ENCODE measurements at regions not wholly inside any gene's neighbourhood (a gene's known extent, or its start where the extent isn't known, plus 50 kb on each side); places are given as distances from the start of the nearest gene placed in this dataset.

GRCh38 chr5:175159956-175160355 lies 284.0 kb downstream of the DRD1 start:
- Histone ChIP-seq H3K4me3 (ENCODE audit: low read depth, low read length) (no peak overlapping the region), H3K36me3 (ENCODE audit: control insufficient read depth, insufficient read depth, low read length) (no peaks in the 10 kb centered on the region), H3K9ac (ENCODE audit: low read depth, low read length) (no peak overlapping the region), H3K4me1 (ENCODE audit: control insufficient read depth, insufficient read depth, low read length) (no peaks in the 10 kb centered on the region), H3K27me3 (ENCODE audit: control insufficient read depth, insufficient read depth, low read length) (no peaks in the 10 kb centered on the region), H3K9me3 (ENCODE audit: control insufficient read depth, insufficient read depth, low read length) (no peaks in the 10 kb centered on the region)

DNA sequence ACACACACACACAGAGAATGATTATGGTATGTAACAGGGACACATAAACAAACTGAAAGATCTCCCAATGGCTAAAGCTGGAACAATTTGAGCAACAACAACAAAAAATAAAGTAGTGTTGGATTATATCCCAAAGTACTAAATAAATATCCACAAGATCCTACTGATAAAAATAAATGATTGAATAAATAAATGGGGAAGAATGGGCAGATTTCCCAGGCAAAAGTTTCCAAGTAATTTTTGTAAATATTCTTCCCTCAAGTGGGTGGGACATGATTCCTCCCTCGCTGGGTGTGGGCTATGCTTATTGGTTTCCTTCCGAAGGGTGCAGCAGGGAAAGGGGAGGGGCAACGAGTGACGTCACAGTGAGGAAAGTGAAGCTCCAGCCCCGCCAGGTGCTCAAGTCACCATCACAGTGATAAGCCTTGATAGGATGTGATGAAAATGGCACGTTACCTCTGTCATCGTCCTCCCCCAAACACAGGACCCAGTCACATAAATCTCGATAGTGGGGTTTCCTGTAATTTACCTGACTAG lies 295.3 kb downstream of the DRD1 start:
- Histone ChIP-seq H3K9me3 (ENCODE audit: control insufficient read depth, insufficient read depth, low read length) (no peaks in the 10 kb centered on the region), H3K4me1 (ENCODE audit: control insufficient read depth, insufficient read depth, low read length) (no peaks in the 10 kb centered on the region), H3K9ac (ENCODE audit: low read depth, low read length) (no peak overlapping the region), H3K4me3 (ENCODE audit: low read depth, low read length) (no peak overlapping the region), H3K27me3 (ENCODE audit: control insufficient read depth, insufficient read depth, low read length) (no peaks in the 10 kb centered on the region), H3K36me3 (ENCODE audit: control insufficient read depth, insufficient read depth, low read length) (no peaks in the 10 kb centered on the region)

GRCh38 chr5:175146733-175147132 lies 297.2 kb downstream of the DRD1 start:
- Histone ChIP-seq H3K4me1 (ENCODE audit: control insufficient read depth, insufficient read depth, low read length) (no peaks in the 10 kb centered on the region), H3K9me3 (ENCODE audit: control insufficient read depth, insufficient read depth, low read length) (no peaks in the 10 kb centered on the region), H3K4me3 (ENCODE audit: low read depth, low read length) (no peak overlapping the region), H3K27me3 (ENCODE audit: control insufficient read depth, insufficient read depth, low read length) (no peaks in the 10 kb centered on the region), H3K36me3 (ENCODE audit: control insufficient read depth, insufficient read depth, low read length) (no peaks in the 10 kb centered on the region), H3K9ac (ENCODE audit: low read depth, low read length) (no peak overlapping the region)

GRCh38 chr5:175141421-175141820 lies 302.6 kb downstream of the DRD1 start:
- Histone ChIP-seq H3K36me3 (ENCODE audit: control insufficient read depth, insufficient read depth, low read length) (no peaks in the 10 kb centered on the region), H3K9ac (ENCODE audit: low read depth, low read length) (no peak overlapping the region), H3K4me1 (ENCODE audit: control insufficient read depth, insufficient read depth, low read length) (no peaks in the 10 kb centered on the region), H3K9me3 (ENCODE audit: control insufficient read depth, insufficient read depth, low read length) (no peaks in the 10 kb centered on the region), H3K27me3 (ENCODE audit: control insufficient read depth, insufficient read depth, low read length) (no peaks in the 10 kb centered on the region), H3K4me3 (ENCODE audit: low read depth, low read length) (no peak overlapping the region)

- no peaks in the 10 kb centered on the region for H3K9me3 ChIP-seq (ENCODE audit: control insufficient read depth, insufficient read depth, low read length)
- peaks cover 10% of the 10 kb centered on the region for H3K4me1 ChIP-seq (ENCODE audit: control insufficient read depth, insufficient read depth, low read length)
- H3K4me3 ChIP-seq (ENCODE audit: low read depth, low read length) = no peak overlapping the region
- H3K9ac ChIP-seq (ENCODE audit: low read depth, low read length) = no peak overlapping the region
- no peaks in the 10 kb centered on the region for H3K36me3 ChIP-seq (ENCODE audit: control insufficient read depth, insufficient read depth, low read length)
- no peaks in the 10 kb centered on the region for H3K27me3 ChIP-seq (ENCODE audit: control insufficient read depth, insufficient read depth, low read length)
Measured at GRCh38 chr5:175133185-175133584, 310.8 kb downstream of the DRD1 start.

GRCh38 chr5:175131432-175131831 lies 312.6 kb downstream of the DRD1 start:
- H3K9ac ChIP-seq (ENCODE audit: low read depth, low read length) = no peak overlapping the region
- H3K4me3 ChIP-seq (ENCODE audit: low read depth, low read length) = no peak overlapping the region
- peaks cover 10% of the 10 kb centered on the region for H3K4me1 ChIP-seq (ENCODE audit: control insufficient read depth, insufficient read depth, low read length)
- H3K36me3 ChIP-seq (ENCODE audit: control insufficient read depth, insufficient read depth, low read length) = no peaks in the 10 kb centered on the region
- H3K9me3 ChIP-seq (ENCODE audit: control insufficient read depth, insufficient read depth, low read length) = no peaks in the 10 kb centered on the region
- no peaks in the 10 kb centered on the region for H3K27me3 ChIP-seq (ENCODE audit: control insufficient read depth, insufficient read depth, low read length)

DNA sequence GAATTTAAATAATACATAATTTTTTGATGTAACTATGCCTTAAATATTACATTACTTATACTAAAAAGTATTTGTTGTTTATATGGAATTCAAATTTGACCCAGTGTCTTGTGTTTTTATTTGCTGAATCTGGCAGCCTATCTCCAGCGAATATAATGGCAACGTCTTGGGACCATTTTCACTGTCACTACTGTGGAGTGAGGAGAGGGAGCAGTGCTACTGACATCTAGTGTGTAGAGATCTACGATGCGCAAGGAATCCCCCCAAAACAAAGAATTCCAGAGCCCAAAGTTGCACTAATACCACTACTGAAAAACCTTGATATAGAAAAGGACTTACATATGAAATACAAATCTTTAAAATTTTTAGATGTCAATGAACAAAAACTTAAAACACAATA lies 314.4 kb downstream of the DRD1 start:
- H3K9me3 ChIP-seq (ENCODE audit: control insufficient read depth, insufficient read depth, low read length) = no peaks in the 10 kb centered on the region
- no peak overlapping the region for H3K4me3 ChIP-seq (ENCODE audit: low read depth, low read length)
- H3K9ac ChIP-seq (ENCODE audit: low read depth, low read length) = no peak overlapping the region
- H3K27me3 ChIP-seq (ENCODE audit: control insufficient read depth, insufficient read depth, low read length) = no peaks in the 10 kb centered on the region
- H3K36me3 ChIP-seq (ENCODE audit: control insufficient read depth, insufficient read depth, low read length) = no peaks in the 10 kb centered on the region
- H3K4me1 ChIP-seq (ENCODE audit: control insufficient read depth, insufficient read depth, low read length) = peaks cover 10% of the 10 kb centered on the region

- H3K4me3 ChIP-seq (ENCODE audit: low read depth, low read length) = no peak overlapping the region
- no peak overlapping the region for H3K9ac ChIP-seq (ENCODE audit: low read depth, low read length)
- H3K36me3 ChIP-seq (ENCODE audit: control insufficient read depth, insufficient read depth, low read length) = no peaks in the 10 kb centered on the region
- peaks cover 10% of the 10 kb centered on the region for H3K4me1 ChIP-seq (ENCODE audit: control insufficient read depth, insufficient read depth, low read length)
- no peaks in the 10 kb centered on the region for H3K27me3 ChIP-seq (ENCODE audit: control insufficient read depth, insufficient read depth, low read length)
- no peaks in the 10 kb centered on the region for H3K9me3 ChIP-seq (ENCODE audit: control insufficient read depth, insufficient read depth, low read length)
Measured at GRCh38 chr5:175129121-175129520, 314.9 kb downstream of the DRD1 start.

GRCh38 chr5:175124821-175125220 lies 319.2 kb downstream of the DRD1 start:
- no peaks in the 10 kb centered on the region for H3K27me3 ChIP-seq (ENCODE audit: control insufficient read depth, insufficient read depth, low read length)
- no peak overlapping the region for H3K4me3 ChIP-seq (ENCODE audit: low read depth, low read length)
- H3K9me3 ChIP-seq (ENCODE audit: control insufficient read depth, insufficient read depth, low read length) = no peaks in the 10 kb centered on the region
- no peak overlapping the region for H3K9ac ChIP-seq (ENCODE audit: low read depth, low read length)
- no peaks in the 10 kb centered on the region for H3K36me3 ChIP-seq (ENCODE audit: control insufficient read depth, insufficient read depth, low read length)
- peaks cover 5% of the 10 kb centered on the region for H3K4me1 ChIP-seq (ENCODE audit: control insufficient read depth, insufficient read depth, low read length)

- H3K9ac ChIP-seq (ENCODE audit: low read depth, low read length) = no peak overlapping the region
- no peaks in the 10 kb centered on the region for H3K27me3 ChIP-seq (ENCODE audit: control insufficient read depth, insufficient read depth, low read length)
- no peaks in the 10 kb centered on the region for H3K9me3 ChIP-seq (ENCODE audit: control insufficient read depth, insufficient read depth, low read length)
- no peak overlapping the region for H3K4me3 ChIP-seq (ENCODE audit: low read depth, low read length)
- H3K4me1 ChIP-seq (ENCODE audit: control insufficient read depth, insufficient read depth, low read length) = peaks cover 1% of the 10 kb centered on the region
- no peaks in the 10 kb centered on the region for H3K36me3 ChIP-seq (ENCODE audit: control insufficient read depth, insufficient read depth, low read length)
Measured at GRCh38 chr5:175124251-175124813, 319.6 kb downstream of the DRD1 start.

DNA sequence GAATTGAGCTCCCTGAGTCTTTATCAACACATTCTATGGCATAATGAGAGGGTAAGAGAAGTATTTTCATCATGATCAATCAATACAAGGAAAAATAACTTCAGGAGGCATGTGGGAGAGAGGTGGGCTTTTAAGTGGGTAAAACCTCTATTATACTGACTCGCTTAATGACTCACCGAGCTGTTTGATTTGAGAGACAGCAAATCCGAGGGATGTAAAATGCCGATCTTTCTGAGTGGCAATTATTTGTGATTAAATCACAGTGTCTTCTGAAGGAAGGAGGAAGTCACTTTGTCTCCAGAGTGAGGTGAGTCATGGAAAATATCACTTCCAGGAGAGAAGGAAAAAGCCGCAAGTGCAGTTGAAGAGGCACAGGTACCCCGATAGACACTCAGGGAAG lies 320.4 kb downstream of the DRD1 start:
- H3K27me3 ChIP-seq (ENCODE audit: control insufficient read depth, insufficient read depth, low read length) = no peaks in the 10 kb centered on the region
- H3K9ac ChIP-seq (ENCODE audit: low read depth, low read length) = no peak overlapping the region
- H3K9me3 ChIP-seq (ENCODE audit: control insufficient read depth, insufficient read depth, low read length) = no peaks in the 10 kb centered on the region
- H3K36me3 ChIP-seq (ENCODE audit: control insufficient read depth, insufficient read depth, low read length) = no peaks in the 10 kb centered on the region
- no peak overlapping the region for H3K4me3 ChIP-seq (ENCODE audit: low read depth, low read length)
- H3K4me1 ChIP-seq (ENCODE audit: control insufficient read depth, insufficient read depth, low read length) = peaks cover 5% of the 10 kb centered on the region

- H3K9ac ChIP-seq (ENCODE audit: low read depth, low read length) = no peak overlapping the region
- H3K4me1 ChIP-seq (ENCODE audit: control insufficient read depth, insufficient read depth, low read length) = peaks cover 5% of the 10 kb centered on the region
- H3K9me3 ChIP-seq (ENCODE audit: control insufficient read depth, insufficient read depth, low read length) = no peaks in the 10 kb centered on the region
- no peaks in the 10 kb centered on the region for H3K36me3 ChIP-seq (ENCODE audit: control insufficient read depth, insufficient read depth, low read length)
- H3K27me3 ChIP-seq (ENCODE audit: control insufficient read depth, insufficient read depth, low read length) = no peaks in the 10 kb centered on the region
- H3K4me3 ChIP-seq (ENCODE audit: low read depth, low read length) = no peak overlapping the region
Measured at GRCh38 chr5:175121457-175121856, 322.5 kb downstream of the DRD1 start.

All from iPS-15b (cell line).